Thymus (tissue), 11 donors: ENCODE measurements at regions not wholly inside any gene's neighbourhood (a gene's known extent, or its start where the extent isn't known, plus 50 kb on each side); places are given as distances from the start of the nearest gene placed in this dataset.

Experiments used
- DNase-seq, 9 donors: peaks; one replicate each; pipeline ENCODE4 v3.0.0-alpha.2; 2013; ENCODE audit warnings: low spot score in 9 of 9, low read depth in 6 of 9, missing footprints in 1 of 9
- H3K27ac ChIP-seq, 2 donors: one replicate each; pipeline ENCODE4 v1.5.1; 2013; ENCODE audit warnings: control low read depth in 1 of 2, low read depth in 1 of 2, low read length in 1 of 2, mild to moderate bottlenecking in 1 of 2, moderate library complexity in 1 of 2
- H3K27me3 ChIP-seq, 2 donors: one replicate each; pipeline ENCODE4 v1.5.1; 2013; ENCODE audit warnings: low read length in 1 of 2; ENCODE audit not compliant: control insufficient read depth in 2 of 2, insufficient read depth in 1 of 2
- H3K36me3 ChIP-seq, 2 donors: one replicate each; pipeline ENCODE4 v1.5.1; 2013; ENCODE audit warnings: low read length in 1 of 2, mild to moderate bottlenecking in 1 of 2, moderate library complexity in 1 of 2; ENCODE audit not compliant: control insufficient read depth in 2 of 2, insufficient read depth in 2 of 2
- H3K4me1 ChIP-seq, 2 donors: one replicate each; pipeline ENCODE4 v1.5.1; 2013; ENCODE audit warnings: low read length in 2 of 2; ENCODE audit not compliant: control insufficient read depth in 2 of 2, insufficient read depth in 2 of 2
- H3K4me3 ChIP-seq, 2 donors: one replicate each; pipeline ENCODE4 v1.5.1; 2013; ENCODE audit warnings: low read length in 2 of 2, control low read depth in 1 of 2, mild to moderate bottlenecking in 1 of 2
- H3K9me3 ChIP-seq, 2 donors: one replicate each; pipeline ENCODE4 v1.5.1; 2013; ENCODE audit warnings: low read length in 1 of 2, mild to moderate bottlenecking in 1 of 2; ENCODE audit not compliant: control insufficient read depth in 2 of 2, insufficient read depth in 1 of 2
- WGBS: extraction: QIAGEN DNeasy Blood & Tissue Kit; methylation state at CpG from one replicate; pipeline ENCODE4 v1.1.7; 2013; 5-methylcytosine and 5-hydroxymethylcytosine counted together
- donor health status: healthy.

GRCh38 chr1:199780091-199780490, 247.4 kb upstream of the NR5A2 start:
- no peak for DNase-seq
- no peaks in the 10 kb centered on the region for H3K9me3 ChIP-seq
- H3K27me3 ChIP-seq: no peaks in the 10 kb centered on the region
- H3K36me3 ChIP-seq: no peaks in the 10 kb centered on the region
- no peak overlapping the region for H3K4me3 ChIP-seq
- H3K4me1 ChIP-seq: no peaks in the 10 kb centered on the region
- H3K27ac ChIP-seq: no peak overlapping the region
- 97% methylated on average over 5 of the region's 5 CpGs for WGBS

GRCh38 chr1:199780948-199781670, 246.4 kb upstream of the NR5A2 start:
- no peaks in the 10 kb centered on the region for H3K36me3 ChIP-seq
- no peak overlapping the region for H3K27ac ChIP-seq
- 94% methylated on average over 2 of the region's 2 CpGs for WGBS
- no peak for DNase-seq
- no peak overlapping the region for H3K4me3 ChIP-seq
- no peaks in the 10 kb centered on the region for H3K4me1 ChIP-seq
- no peaks in the 10 kb centered on the region for H3K27me3 ChIP-seq
- H3K9me3 ChIP-seq: no peaks in the 10 kb centered on the region

- no peaks in the 10 kb centered on the region for H3K4me1 ChIP-seq
- no peak overlapping the region for H3K27ac ChIP-seq
- 98% methylated on average over 2 of the region's 2 CpGs for WGBS
- DNase-seq: no peak
- H3K36me3 ChIP-seq: no peaks in the 10 kb centered on the region
- no peaks in the 10 kb centered on the region for H3K9me3 ChIP-seq
- no peak overlapping the region for H3K4me3 ChIP-seq
- no peaks in the 10 kb centered on the region for H3K27me3 ChIP-seq
Measured at GRCh38 chr1:199784138-199784895, 243.2 kb upstream of the NR5A2 start.

- no peaks in the 10 kb centered on the region for H3K36me3 ChIP-seq
- no peak for DNase-seq
- H3K9me3 ChIP-seq: no peaks in the 10 kb centered on the region
- 97% methylated on average over 3 of the region's 3 CpGs for WGBS
- H3K4me3 ChIP-seq: no peak overlapping the region
- H3K27me3 ChIP-seq: no peaks in the 10 kb centered on the region
- H3K27ac ChIP-seq: no peak overlapping the region
- H3K4me1 ChIP-seq: no peaks in the 10 kb centered on the region
Measured at GRCh38 chr1:199786695-199787094, 240.8 kb upstream of the NR5A2 start.

- Histone ChIP-seq H3K36me3 (no peaks in the 10 kb centered on the region), H3K27ac (no peak overlapping the region), H3K4me3 (no peak overlapping the region), H3K4me1 (no peaks in the 10 kb centered on the region), H3K9me3 (no peaks in the 10 kb centered on the region), H3K27me3 (no peaks in the 10 kb centered on the region)
- DNase-seq: no peak
- 96% methylated on average over 1 of the region's 1 CpG for WGBS
Measured at GRCh38 chr1:199789141-199789540, 238.4 kb upstream of the NR5A2 start.

- no peaks in the 10 kb centered on the region for H3K36me3 ChIP-seq
- no peaks in the 10 kb centered on the region for H3K27me3 ChIP-seq
- H3K4me1 ChIP-seq: no peaks in the 10 kb centered on the region
- no peaks in the 10 kb centered on the region for H3K9me3 ChIP-seq
- 97% methylated on average over 3 of the region's 3 CpGs for WGBS
- H3K4me3 ChIP-seq: no peak overlapping the region
- H3K27ac ChIP-seq: no peak overlapping the region
- DNase-seq: no peak
Measured at GRCh38 chr1:199791495-199791894, 236.0 kb upstream of the NR5A2 start.

- no peaks in the 10 kb centered on the region for H3K36me3 ChIP-seq
- H3K9me3 ChIP-seq: no peaks in the 10 kb centered on the region
- H3K4me3 ChIP-seq: no peak overlapping the region
- no peak overlapping the region for H3K27ac ChIP-seq
- H3K4me1 ChIP-seq: no peaks in the 10 kb centered on the region
- 98% methylated on average over 1 of the region's 1 CpG for WGBS
- no peak for DNase-seq
- no peaks in the 10 kb centered on the region for H3K27me3 ChIP-seq
Measured at GRCh38 chr1:199792874-199793273, 234.6 kb upstream of the NR5A2 start.

- Histone ChIP-seq H3K9me3 (no peaks in the 10 kb centered on the region), H3K27me3 (no peaks in the 10 kb centered on the region), H3K4me1 (no peaks in the 10 kb centered on the region), H3K27ac (no peak overlapping the region), H3K4me3 (no peak overlapping the region), H3K36me3 (no peaks in the 10 kb centered on the region)
- 97% methylated on average over 9 of the region's 9 CpGs for WGBS
- DNase-seq: no peak
Measured at GRCh38 chr1:199794105-199794863, 233.2 kb upstream of the NR5A2 start.

GRCh38 chr1:199799116-199799515, 228.4 kb upstream of the NR5A2 start:
- H3K27ac ChIP-seq: no peak overlapping the region
- no peaks in the 10 kb centered on the region for H3K9me3 ChIP-seq
- no peaks in the 10 kb centered on the region for H3K27me3 ChIP-seq
- H3K36me3 ChIP-seq: no peaks in the 10 kb centered on the region
- no peak overlapping the region for H3K4me3 ChIP-seq
- no peak for DNase-seq
- 98% methylated on average over 8 of the region's 8 CpGs for WGBS
- H3K4me1 ChIP-seq: no peaks in the 10 kb centered on the region
